H9 (cell line): ENCODE measurements at regions not wholly inside any gene's neighbourhood (a gene's known extent, or its start where the extent isn't known, plus 50 kb on each side); places are given as distances from the start of the nearest gene placed in this dataset.

Experiments
- DNase-seq: peaks from one replicate; pipeline ENCODE4 v3.0.0-alpha.2; 2017
- H2AFZ ChIP-seq: one replicate; pipeline ENCODE4 v1.6.1; 2013; ENCODE audit warnings: mild to moderate bottlenecking, low read length, control low read depth, moderate library complexity
- H2AK5ac ChIP-seq: 2 replicates; pipeline ENCODE4 v1.6.1; 2013; ENCODE audit warnings: low read length, control low read depth, mixed read lengths; ENCODE audit not compliant: insufficient read length
- H2BK120ac ChIP-seq: one replicate; pipeline ENCODE4 v1.6.1; 2013; ENCODE audit warnings: low read depth, mild to moderate bottlenecking, low read length, control low read depth, inconsistent platforms; ENCODE audit not compliant: poor library complexity, severe bottlenecking
- H2BK12ac ChIP-seq: 2 replicates; pipeline ENCODE4 v1.6.1; 2013; ENCODE audit warnings: low read length, control low read depth, mixed read lengths, low read depth; ENCODE audit not compliant: insufficient read length
- H2BK15ac ChIP-seq: 2 replicates; pipeline ENCODE4 v1.6.1; 2013; ENCODE audit warnings: low read depth, low read length, control low read depth
- H2BK20ac ChIP-seq: one replicate; pipeline ENCODE4 v1.6.1; 2013; ENCODE audit warnings: low read depth, mild to moderate bottlenecking, low read length, control low read depth, inconsistent platforms; ENCODE audit not compliant: poor library complexity, severe bottlenecking
- H2BK5ac ChIP-seq: 2 replicates; pipeline ENCODE4 v1.6.1; 2013; ENCODE audit warnings: low read length, control low read depth, mixed read lengths; ENCODE audit not compliant: insufficient read length
- H3K14ac ChIP-seq: 2 replicates; pipeline ENCODE4 v1.6.1; 2013; ENCODE audit warnings: low read length, control low read depth; ENCODE audit not compliant: insufficient read depth
- H3K18ac ChIP-seq: 2 replicates; pipeline ENCODE4 v1.6.1; 2013; ENCODE audit warnings: low read depth, mild to moderate bottlenecking, mixed read lengths, low read length, control low read depth; ENCODE audit not compliant: insufficient read length
- H3K23ac ChIP-seq: 2 replicates; pipeline ENCODE4 v1.6.1; 2013; ENCODE audit warnings: low read length, control low read depth, mixed read lengths, low read depth; ENCODE audit not compliant: insufficient read length
- H3K23me2 ChIP-seq: 2 replicates; pipeline ENCODE4 v1.6.1; 2013; ENCODE audit warnings: low read depth, mild to moderate bottlenecking, mixed read lengths, low read length, control low read depth; ENCODE audit not compliant: insufficient read length, poor library complexity, severe bottlenecking
- H3K27ac ChIP-seq: 2 replicates; pipeline ENCODE4 v1.5.1; 2013; ENCODE audit warnings: low read length, control low read depth, mixed read lengths, low read depth; ENCODE audit not compliant: insufficient read length
- H3K27me3 ChIP-seq: 2 replicates; pipeline ENCODE4 v1.6.1; 2013; ENCODE audit warnings: low read length, control low read depth, inconsistent platforms; ENCODE audit not compliant: insufficient read depth
- H3K4ac ChIP-seq: 2 replicates; pipeline ENCODE4 v1.6.1; 2013; ENCODE audit warnings: low read depth, mild to moderate bottlenecking, control low read depth, inconsistent platforms, low read length, moderate library complexity
- H3K4me1 ChIP-seq: 2 replicates; pipeline ENCODE4 v1.6.1; 2013; ENCODE audit warnings: low read length, control low read depth, inconsistent platforms; ENCODE audit not compliant: insufficient read depth
- H3K4me2 ChIP-seq: 2 replicates; pipeline ENCODE4 v1.6.1; 2013; ENCODE audit warnings: low read length, control low read depth, mixed read lengths; ENCODE audit not compliant: insufficient read length, insufficient read depth
- H3K56ac ChIP-seq: 2 replicates; pipeline ENCODE4 v1.6.1; 2013; ENCODE audit warnings: low read depth, mild to moderate bottlenecking, mixed read lengths, low read length, control low read depth; ENCODE audit not compliant: insufficient read length
- H3K79me1 ChIP-seq: 2 replicates; pipeline ENCODE4 v1.6.1; 2013; ENCODE audit warnings: low read depth, mild to moderate bottlenecking, moderate library complexity, low read length, control low read depth, inconsistent platforms; ENCODE audit not compliant: insufficient read depth, poor library complexity, severe bottlenecking
- H3K79me2 ChIP-seq: 2 replicates; pipeline ENCODE4 v1.6.1; 2013; ENCODE audit warnings: low read length, control low read depth, inconsistent platforms; ENCODE audit not compliant: insufficient read depth
- H3K9ac ChIP-seq: 2 replicates; pipeline ENCODE4 v1.6.1; 2013; ENCODE audit warnings: low read length, control low read depth, mixed read lengths; ENCODE audit not compliant: insufficient read length; ENCODE audit errors: extremely low read depth
- H3K9me3 ChIP-seq: one replicate; pipeline ENCODE4 v1.6.1; 2013; ENCODE audit warnings: low read depth, low read length, inconsistent platforms; ENCODE audit not compliant: control insufficient read depth
- H3T11ph ChIP-seq: one replicate; pipeline ENCODE4 v1.6.1; 2013; ENCODE audit warnings: mild to moderate bottlenecking, low read length, control low read depth, inconsistent platforms
- H4K20me1 ChIP-seq: one replicate; pipeline ENCODE4 v1.6.1; 2013; ENCODE audit not compliant: control insufficient read depth, insufficient read length, insufficient read depth
- H4K5ac ChIP-seq: 2 replicates; pipeline ENCODE4 v1.6.1; 2013; ENCODE audit warnings: low read depth, mild to moderate bottlenecking, mixed read lengths, low read length, control low read depth; ENCODE audit not compliant: insufficient read length
- H4K8ac ChIP-seq: replicated peaks from 2 replicates; pipeline ENCODE4 v1.6.1; 2013; ENCODE audit warnings: low read length, control low read depth, mixed read lengths, low read depth; ENCODE audit not compliant: insufficient read length
- H4K91ac ChIP-seq: 2 replicates; pipeline ENCODE4 v1.6.1; 2013; ENCODE audit warnings: low read depth, mild to moderate bottlenecking, moderate library complexity, mixed read lengths, low read length, control low read depth; ENCODE audit not compliant: insufficient read length
- H3K27ac Mint-ChIP-seq, 3 experiments: 2 replicates in 2 of 3; 3 replicates in 1 of 3; pipeline ENCODE4 v1.8.0; 2020 to 2021; ENCODE audit warnings: mixed read lengths in 3 of 3, mild to moderate bottlenecking in 1 of 3, moderate library complexity in 1 of 3
- H3K27me3 Mint-ChIP-seq: 2 replicates; pipeline ENCODE4 v1.8.0; 2021; ENCODE audit warnings: low read depth, mild to moderate bottlenecking, moderate library complexity, mixed read lengths
- H3K36me3 Mint-ChIP-seq, 3 experiments: 2 replicates in 2 of 3; 3 replicates in 1 of 3; pipeline ENCODE4 v1.8.0; 2020 to 2021; ENCODE audit warnings: low read depth in 3 of 3, mixed read lengths in 3 of 3; ENCODE audit not compliant: insufficient read depth in 1 of 3
- H3K4me1 Mint-ChIP-seq, 2 experiments: 2 replicates each; pipeline ENCODE4 v1.8.0; 2020; ENCODE audit warnings: mixed read lengths in 2 of 2
- H3K4me3 Mint-ChIP-seq, 2 experiments: 2 replicates in 1 of 2; 3 replicates in 1 of 2; pipeline ENCODE4 v1.8.0; 2020 to 2021; ENCODE audit warnings: mild to moderate bottlenecking in 2 of 2, mixed read lengths in 2 of 2, moderate library complexity in 1 of 2
- H3K9me3 Mint-ChIP-seq, 2 experiments: 2 replicates in 1 of 2; 3 replicates in 1 of 2; pipeline ENCODE4 v1.8.0; 2020; ENCODE audit warnings: mild to moderate bottlenecking in 2 of 2, mixed read lengths in 2 of 2, moderate library complexity in 1 of 2
- WGBS: extraction: QIAGEN DNeasy Blood & Tissue Kit; methylation state at CpG from one replicate; pipeline ENCODE4 v1.1.7; 2013; ENCODE audit warnings: missing lambda C conversion rate, low lambda C conversion rate, mixed read lengths; ENCODE audit not compliant: insufficient read length; ENCODE audit errors: extremely low coverage; 5-methylcytosine and 5-hydroxymethylcytosine counted together
- TF ChIP-seq, protein P1 (sequence below): fragments of 200-600 bp; sonication (generic); conservative IDR thresholded peaks from 3 replicates; pipeline ENCODE4 v1.8.0; 2021; ENCODE audit warnings: antibody characterized with exemption, mild to moderate bottlenecking

DNA sequence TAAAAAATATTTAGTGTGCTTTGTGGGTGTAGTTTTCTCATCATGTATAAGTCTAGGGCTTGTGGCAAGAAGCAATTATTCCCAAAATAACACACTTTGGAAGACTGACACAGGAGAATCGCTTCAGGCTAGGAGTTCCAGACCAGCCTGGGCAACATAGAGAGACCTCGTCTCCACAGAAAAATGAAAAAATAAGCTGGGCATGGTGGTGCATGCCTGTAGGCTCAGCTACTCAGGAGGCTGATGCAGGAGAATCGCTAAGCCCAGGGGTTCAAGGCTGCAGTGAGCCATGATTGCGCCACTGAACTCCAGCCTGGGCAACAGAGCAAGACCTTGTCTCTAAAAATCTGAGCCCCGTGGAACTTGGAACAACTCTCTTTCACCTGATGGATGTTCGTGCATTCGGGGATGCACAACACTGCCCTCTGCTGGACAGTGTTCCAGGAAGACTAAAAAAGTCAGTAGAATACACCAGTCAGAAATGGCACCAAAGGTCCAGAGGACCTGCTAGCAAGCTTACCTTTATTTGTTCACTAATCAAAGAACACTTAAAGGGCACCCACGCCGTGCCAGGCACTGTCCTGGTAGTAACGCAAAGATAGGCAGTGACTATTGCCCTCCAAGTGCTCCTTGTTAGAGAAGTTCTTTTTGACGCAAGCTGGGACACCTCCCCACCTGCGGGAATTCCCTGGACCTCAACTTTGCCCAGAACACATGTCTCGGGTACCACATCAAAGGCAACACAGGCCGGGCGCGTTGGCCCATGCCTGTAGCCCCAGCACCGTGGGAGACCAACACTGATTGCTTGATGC lies 81.9 kb upstream of the CALN1 start:
- Histone ChIP-seq H3K56ac (no peak overlapping the region), H2BK120ac (no peak overlapping the region), H2BK5ac (no peak overlapping the region), H3K79me2 (no peaks in the 10 kb centered on the region), H3K23me2 (no peaks in the 10 kb centered on the region), H3K79me1 (no peaks in the 10 kb centered on the region), H2BK20ac (no peak overlapping the region), H3K27ac (no peak overlapping the region), H3K9me3 (no peaks in the 10 kb centered on the region), H2AK5ac (no peak overlapping the region), H2BK12ac (no peak overlapping the region), H4K20me1 (no peaks in the 10 kb centered on the region), H2AFZ (no peak overlapping the region), H2BK15ac (no peak overlapping the region), H3K9ac (no peak overlapping the region), H3K4ac (no peak overlapping the region), H3K4me1 (no peaks in the 10 kb centered on the region), H4K5ac (no peak overlapping the region), H3K18ac (no peak overlapping the region), H3K23ac (no peak overlapping the region), H3K4me2 (no peak overlapping the region), H3K14ac (no peak overlapping the region), H3T11ph (no peak overlapping the region), H4K8ac (no peak overlapping the region), H3K27me3 (no peaks in the 10 kb centered on the region), H4K91ac (no peak overlapping the region)
- DNase-seq, result peak; percentile 75
- H3K27me3 Mint-ChIP-seq, result no peaks in the 10 kb centered on the region
- H3K27ac Mint-ChIP-seq, result no peak overlapping the region
- H3K4me1 Mint-ChIP-seq, result no peaks in the 10 kb centered on the region
- H3K9me3 Mint-ChIP-seq, result peaks cover 9 to 11% of the 10 kb centered on the region in 2 experiments
- peaks cover 0 to 10% (median 2%) of the 10 kb centered on the region in 3 experiments; a peak in 2 of 7 replicates for H3K36me3 Mint-ChIP-seq
- H3K4me3 Mint-ChIP-seq, result no peak overlapping the region
- no CpG with 5 or more reads among the region's 17 CpGs for WGBS
- TF ChIP-seq, protein P1, sequence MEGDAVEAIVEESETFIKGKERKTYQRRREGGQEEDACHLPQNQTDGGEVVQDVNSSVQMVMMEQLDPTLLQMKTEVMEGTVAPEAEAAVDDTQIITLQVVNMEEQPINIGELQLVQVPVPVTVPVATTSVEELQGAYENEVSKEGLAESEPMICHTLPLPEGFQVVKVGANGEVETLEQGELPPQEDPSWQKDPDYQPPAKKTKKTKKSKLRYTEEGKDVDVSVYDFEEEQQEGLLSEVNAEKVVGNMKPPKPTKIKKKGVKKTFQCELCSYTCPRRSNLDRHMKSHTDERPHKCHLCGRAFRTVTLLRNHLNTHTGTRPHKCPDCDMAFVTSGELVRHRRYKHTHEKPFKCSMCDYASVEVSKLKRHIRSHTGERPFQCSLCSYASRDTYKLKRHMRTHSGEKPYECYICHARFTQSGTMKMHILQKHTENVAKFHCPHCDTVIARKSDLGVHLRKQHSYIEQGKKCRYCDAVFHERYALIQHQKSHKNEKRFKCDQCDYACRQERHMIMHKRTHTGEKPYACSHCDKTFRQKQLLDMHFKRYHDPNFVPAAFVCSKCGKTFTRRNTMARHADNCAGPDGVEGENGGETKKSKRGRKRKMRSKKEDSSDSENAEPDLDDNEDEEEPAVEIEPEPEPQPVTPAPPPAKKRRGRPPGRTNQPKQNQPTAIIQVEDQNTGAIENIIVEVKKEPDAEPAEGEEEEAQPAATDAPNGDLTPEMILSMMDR, result peak; percentile 89
